Smooth muscle cell (in vitro differentiated cells): ENCODE measurements at regions not wholly inside any gene's neighbourhood (a gene's known extent, or its start where the extent isn't known, plus 50 kb on each side); places are given as distances from the start of the nearest gene placed in this dataset.

Source experiments
- DNase-seq: peaks from one replicate; lab custom pipeline; 2025; ENCODE audit not compliant: unreplicated experiment; lab: John Stamatoyannopoulos, UW
- H2AFZ ChIP-seq: fragments of 200-600 bp; sonication (generic); 2 replicates; pipeline ENCODE4 v1.6.0; 2016; ENCODE audit warnings: antibody characterized with exemption, low read depth, mild to moderate bottlenecking
- H3F3A ChIP-seq: fragments of 200-600 bp; sonication (generic); 2 replicates; pipeline ENCODE4 v1.6.0; 2017; ENCODE audit warnings: antibody characterized with exemption, low read depth
- H3K27ac ChIP-seq: fragments of 200-600 bp; sonication (generic); 2 replicates; pipeline ENCODE4 v1.5.1; 2016; ENCODE audit warnings: low read depth, mild to moderate bottlenecking
- H3K27me3 ChIP-seq: fragments of 200-600 bp; sonication (generic); 2 replicates; pipeline ENCODE4 v1.6.1; 2016; ENCODE audit warnings: low read depth, mild to moderate bottlenecking
- H3K36me3 ChIP-seq: fragments of 200-600 bp; sonication (generic); 2 replicates; pipeline ENCODE4 v1.5.1; 2016; ENCODE audit warnings: low read depth
- H3K4me1 ChIP-seq: fragments of 200-600 bp; sonication (generic); 2 replicates; pipeline ENCODE4 v1.5.1; 2016; ENCODE audit warnings: low read depth
- H3K4me2 ChIP-seq: fragments of 200-600 bp; sonication (generic); 2 replicates; pipeline ENCODE4 v1.6.0; 2016; ENCODE audit warnings: mild to moderate bottlenecking
- H3K4me3 ChIP-seq: fragments of 200-600 bp; sonication (generic); 2 replicates; pipeline ENCODE4 v1.5.1; 2016; ENCODE audit warnings: mild to moderate bottlenecking
- H3K79me2 ChIP-seq: fragments of 200-600 bp; sonication (generic); 2 replicates; pipeline ENCODE4 v1.6.0; 2016; ENCODE audit warnings: low read depth, mild to moderate bottlenecking
- H3K9ac ChIP-seq: fragments of 200-600 bp; sonication (generic); 2 replicates; pipeline ENCODE4 v1.6.0; 2016; ENCODE audit warnings: low read depth
- H3K9me3 ChIP-seq: fragments of 200-600 bp; sonication (generic); replicated peaks from 2 replicates; pipeline ENCODE4 v1.5.1; 2016; ENCODE audit warnings: low read depth
- H4K20me1 ChIP-seq: fragments of 200-600 bp; sonication (generic); 2 replicates; pipeline ENCODE4 v1.6.0; 2016; ENCODE audit warnings: low read depth
- CTCF ChIP-seq: fragments of 200-600 bp; sonication (generic); IDR thresholded peaks from 2 replicates; pipeline ENCODE4 v1.5.1; 2017; ENCODE audit warnings: borderline replicate concordance, mild to moderate bottlenecking, antibody characterized with exemption; ENCODE audit not compliant: insufficient read depth, poor library complexity, severe bottlenecking
- WGBS: methylation state at CpG from one replicate; pipeline ENCODE4 v1.1.7; 2016; ENCODE audit warnings: low lambda C conversion rate; 5-methylcytosine and 5-hydroxymethylcytosine counted together

- Histone ChIP-seq H2AFZ (peak overlapping the region; percentile 15), H4K20me1 (no peaks in the 10 kb centered on the region), H3K27ac (peak overlapping the region; percentile 99), H3K9ac (peak overlapping the region; percentile 80), H3K9me3 (no peaks in the 10 kb centered on the region), H3K79me2 (no peaks in the 10 kb centered on the region), H3K27me3 (no peaks in the 10 kb centered on the region), H3K4me1 (peaks cover 12% of the 10 kb centered on the region), H3F3A (no peaks in the 10 kb centered on the region), H3K36me3 (no peaks in the 10 kb centered on the region), H3K4me3 (no peak overlapping the region), H3K4me2 (peak overlapping the region; percentile 77)
- TF ChIP-seq CTCF: no peak
- no peak for DNase-seq
- WGBS: 50% methylated on average over 2 of the region's 2 CpGs
These were observed 608.7 kb upstream of the REG3G start for GRCh38 chr2:78416625-78417300.

GRCh38 chr2:78417355-78417754 lies 608.1 kb upstream of the REG3G start:
- H3K27me3 ChIP-seq: no peaks in the 10 kb centered on the region
- H3K9ac ChIP-seq: peak overlapping the region; percentile 85
- peaks cover 12% of the 10 kb centered on the region for H3K4me1 ChIP-seq
- H3K79me2 ChIP-seq: no peaks in the 10 kb centered on the region
- H3K4me2 ChIP-seq: peak overlapping the region; percentile 77
- DNase-seq: no peak
- H3K4me3 ChIP-seq: no peak overlapping the region
- H4K20me1 ChIP-seq: no peaks in the 10 kb centered on the region
- H3K36me3 ChIP-seq: no peaks in the 10 kb centered on the region
- TF ChIP-seq CTCF: no peak
- H3K9me3 ChIP-seq: no peaks in the 10 kb centered on the region
- H2AFZ ChIP-seq: peak overlapping the region; percentile 15
- peak overlapping the region; percentile 99 for H3K27ac ChIP-seq
- no peaks in the 10 kb centered on the region for H3F3A ChIP-seq
- 17% methylated on average over 2 of the region's 2 CpGs for WGBS

GRCh38 chr2:78418021-78418420 lies 607.5 kb upstream of the REG3G start:
- peak overlapping the region; percentile 47 for H2AFZ ChIP-seq
- no peak overlapping the region for H3K4me3 ChIP-seq
- no peak for DNase-seq
- H3K36me3 ChIP-seq: no peaks in the 10 kb centered on the region
- TF ChIP-seq CTCF: no peak
- H3K79me2 ChIP-seq: no peaks in the 10 kb centered on the region
- H3K27ac ChIP-seq: peak overlapping the region; percentile 99
- 19% methylated on average over 2 of the region's 2 CpGs for WGBS
- H3K4me1 ChIP-seq: peaks cover 12% of the 10 kb centered on the region
- no peaks in the 10 kb centered on the region for H3K9me3 ChIP-seq
- H3K9ac ChIP-seq: peak overlapping the region; percentile 85
- H4K20me1 ChIP-seq: no peaks in the 10 kb centered on the region
- H3K27me3 ChIP-seq: no peaks in the 10 kb centered on the region
- no peaks in the 10 kb centered on the region for H3F3A ChIP-seq
- H3K4me2 ChIP-seq: peak overlapping the region; percentile 77

- Histone ChIP-seq H3K27me3 (no peaks in the 10 kb centered on the region), H3K9ac (no peak overlapping the region), H3K36me3 (no peaks in the 10 kb centered on the region), H3K4me3 (no peak overlapping the region), H3K79me2 (no peaks in the 10 kb centered on the region), H3K4me1 (peaks cover 12% of the 10 kb centered on the region), H3K9me3 (no peaks in the 10 kb centered on the region), H3K27ac (no peak overlapping the region), H2AFZ (no peak overlapping the region), H3K4me2 (no peak overlapping the region), H3F3A (no peaks in the 10 kb centered on the region), H4K20me1 (no peaks in the 10 kb centered on the region)
- no peak for DNase-seq
- 100% methylated on average over 1 of the region's 1 CpG for WGBS
- no peak for TF ChIP-seq CTCF
These were observed 605.4 kb upstream of the REG3G start for GRCh38 chr2:78420132-78420531.
